Mucosa of descending colon (tissue), 3 donors: ENCODE measurements at regions not wholly inside any gene's neighbourhood (a gene's known extent, or its start where the extent isn't known, plus 50 kb on each side); places are given as distances from the start of the nearest gene placed in this dataset.

Source experiments
- ATAC-seq: fragments of 200-7000 bp; cut with Tn5 transposase; one replicate; pipeline ENCODE4 v1.9.1; 2020; ENCODE audit warnings: mild to moderate bottlenecking, moderate library complexity
- DNase-seq, 3 donors: peaks; one replicate each; pipeline ENCODE4 v3.0.0-alpha.2; 2020
- H3K36me3 ChIP-seq: fragments of 200-600 bp; one replicate; pipeline ENCODE4 v1.8.0; 2021; ENCODE audit warnings: low read depth, mild to moderate bottlenecking
- H3K4me1 ChIP-seq: fragments of 200-600 bp; one replicate; pipeline ENCODE4 v1.8.0; 2021; ENCODE audit warnings: low read depth, mild to moderate bottlenecking
- H3K4me3 ChIP-seq: fragments of 200-600 bp; one replicate; pipeline ENCODE4 v1.8.0; 2021; ENCODE audit warnings: mild to moderate bottlenecking
- H3K9me3 ChIP-seq: fragments of 200-600 bp; one replicate; pipeline ENCODE4 v1.8.0; 2021; ENCODE audit warnings: mild to moderate bottlenecking
- CTCF ChIP-seq: fragments of 200-600 bp; IDR thresholded peaks from one replicate; pipeline ENCODE4 v1.8.0; 2022; ENCODE audit warnings: antibody characterized with exemption, mild to moderate bottlenecking
- intact Hi-C, 2 donors: fragments of 100-400 bp; cut with DNase I in 1 of 2; cut with micrococcal nuclease in 1 of 2; formaldehyde crosslinking; loops; one replicate each; pipeline versions ENCODE4 v1.11.0 to v1.11.1; 2022; cut with DNase I, micrococcal nuclease
- donor health status: DM: no; HTN: no; CAD: no; lungs with moderate emphysema.
- donor health status: DM: no; HTN: no; CAD: no.
- donor health status: DM: no; HTN: yes; CAD: no.

DNA sequence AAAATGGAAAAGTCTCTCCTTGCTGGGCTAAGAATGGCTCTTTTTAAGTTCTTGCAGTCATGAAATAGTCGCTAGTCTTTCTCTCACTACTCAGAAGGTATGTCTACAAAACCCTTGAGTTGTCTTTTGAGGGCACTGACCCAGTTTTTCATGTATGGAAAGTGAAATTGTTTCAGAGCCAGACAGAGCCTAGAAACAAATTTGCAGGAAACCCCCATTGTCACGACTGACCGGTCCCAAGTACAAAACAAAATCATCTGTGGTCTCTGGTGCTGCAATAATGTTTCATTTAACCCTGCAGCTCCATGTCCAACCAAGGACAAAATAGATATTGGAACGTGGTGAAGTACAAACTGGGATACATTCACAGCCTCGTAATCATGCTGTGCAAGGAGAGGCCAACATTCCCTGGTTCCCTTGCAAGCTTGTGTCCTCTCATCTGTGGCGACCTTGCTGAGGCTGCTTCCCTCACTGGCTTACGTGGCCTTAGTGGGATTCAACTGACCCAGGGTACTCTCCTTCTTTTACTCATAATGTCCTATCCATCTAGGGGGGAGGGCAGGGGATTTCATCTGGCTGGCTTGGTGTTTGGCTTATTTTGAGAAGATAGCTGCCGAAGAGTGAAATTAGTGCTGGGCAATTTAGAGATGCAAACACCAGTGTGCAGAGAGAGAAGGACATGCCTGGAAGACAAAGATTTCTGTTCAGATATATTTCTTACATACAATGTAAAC is 172.5 kb downstream of the IPMK start:
- no peak for TF ChIP-seq CTCF
- Histone ChIP-seq H3K36me3 (no peaks in the 10 kb centered on the region), H3K9me3 (no peaks in the 10 kb centered on the region), H3K4me1 (no peaks in the 10 kb centered on the region), H3K4me3 (no peak overlapping the region)
- DNase-seq (no peak), ATAC-seq (no peak)
- intact Hi-C loops, result no loop called here

DNA sequence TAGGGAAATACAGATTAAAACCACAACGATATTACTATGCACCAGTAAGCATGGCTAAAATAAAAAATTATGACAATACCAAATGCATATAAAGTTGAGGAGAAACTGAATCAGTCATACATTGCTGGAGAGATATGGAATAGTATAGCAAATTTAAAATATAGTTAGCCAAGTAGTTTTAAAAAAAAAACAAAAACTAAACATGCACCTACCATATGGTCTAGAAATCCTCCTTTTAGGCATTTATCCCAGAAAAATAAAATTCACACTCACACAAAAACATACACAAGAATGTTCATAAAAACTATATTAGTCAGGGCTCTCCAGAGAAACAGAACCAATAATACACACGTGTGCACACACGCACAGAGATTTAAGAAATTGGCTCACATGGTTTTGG is 175.8 kb downstream of the IPMK start:
- no peaks in the 10 kb centered on the region for H3K9me3 ChIP-seq
- ATAC-seq (no peak), DNase-seq (no peak)
- intact Hi-C loops, result no loop called here
- H3K4me1 ChIP-seq, result no peaks in the 10 kb centered on the region
- H3K4me3 ChIP-seq, result no peak overlapping the region
- no peaks in the 10 kb centered on the region for H3K36me3 ChIP-seq
- TF ChIP-seq CTCF, result no peak

- Histone ChIP-seq H3K4me3 (no peak overlapping the region), H3K36me3 (no peaks in the 10 kb centered on the region), H3K9me3 (no peaks in the 10 kb centered on the region), H3K4me1 (no peaks in the 10 kb centered on the region)
- TF ChIP-seq CTCF, result no peak
- intact Hi-C loops, result no loop called here
- ATAC-seq, result no peak
- no peak for DNase-seq
Measured at GRCh38 chr10:58089739-58090138, 178.0 kb downstream of the IPMK start.

- Histone ChIP-seq H3K4me3 (no peak overlapping the region), H3K9me3 (no peaks in the 10 kb centered on the region), H3K36me3 (no peaks in the 10 kb centered on the region), H3K4me1 (no peaks in the 10 kb centered on the region)
- intact Hi-C loops, result no loop called here
- ATAC-seq (no peak), DNase-seq (no peak)
- TF ChIP-seq CTCF, result no peak
Measured at GRCh38 chr10:58087896-58088295, 179.8 kb downstream of the IPMK start.

GRCh38 chr10:58086763-58087150 is 180.9 kb downstream of the IPMK start:
- Histone ChIP-seq H3K4me3 (no peak overlapping the region), H3K4me1 (no peaks in the 10 kb centered on the region), H3K9me3 (no peaks in the 10 kb centered on the region), H3K36me3 (no peaks in the 10 kb centered on the region)
- intact Hi-C loops, result no loop called here
- no peak for TF ChIP-seq CTCF
- ATAC-seq, result no peak
- DNase-seq, result no peak
